ENCODE measurements at regions not wholly inside any gene's neighbourhood (a gene's known extent, or its start where the extent isn't known, plus 50 kb on each side); places are given as distances from the start of the nearest gene placed in this dataset.

- DNase-seq: no peak
- TF ChIP-seq EZH2 (optimal IDR thresholded peaks at IDR 0.05; ENCODE audit: low read depth, low read length) (no peak), CTCF (IDR thresholded peaks at IDR 0.05; ENCODE audit: low read length) (no peak), EZH2phosphoT487 (IDR thresholded peaks at IDR 0.05; ENCODE audit: low read length) (no peak)
These were observed 103.1 kb upstream of the CLINT1 start for GRCh38 chr5:157961896-157962590.

GRCh38 chr5:157961176-157961575 is 102.2 kb upstream of the CLINT1 start:
- Histone ChIP-seq H3K36me3 (replicated peaks; ENCODE audit: insufficient read depth, low read length) (no peaks in the 10 kb centered on the region), H3K4me2 (ENCODE audit: low read depth, low read length) (no peak overlapping the region), H3K27ac (ENCODE audit: low read length) (no peak overlapping the region), H3K79me2 (ENCODE audit: low read length) (no peaks in the 10 kb centered on the region), H3K4me3 (ENCODE audit: low read length) (no peak overlapping the region), H3K9ac (ENCODE audit: low read length) (no peak overlapping the region), H3K9me2 (replicated peaks; ENCODE audit: insufficient read depth, low read length) (no peaks in the 10 kb centered on the region), H4K20me1 (ENCODE audit: insufficient read depth, low read length) (no peaks in the 10 kb centered on the region), H3K27me3 (replicated peaks; ENCODE audit: insufficient read depth, low read length) (no peaks in the 10 kb centered on the region), H2AFZ (ENCODE audit: low read length) (no peak overlapping the region), H3F3A (ENCODE audit: insufficient read depth, low read length) (no peaks in the 10 kb centered on the region), H3K9me3 (replicated peaks; ENCODE audit: insufficient read depth, low read length) (no peaks in the 10 kb centered on the region), H3K4me1 (ENCODE audit: low read length) (no peaks in the 10 kb centered on the region)
- DNase-seq: no peak
- TF ChIP-seq EZH2 (optimal IDR thresholded peaks at IDR 0.05; ENCODE audit: low read depth, low read length): no peak
- TF ChIP-seq CTCF (IDR thresholded peaks at IDR 0.05; ENCODE audit: low read length): no peak
- no peak for TF ChIP-seq EZH2phosphoT487 (IDR thresholded peaks at IDR 0.05; ENCODE audit: low read length)

More at GRCh38 chr5:157961896-157962590, 103.1 kb upstream of the CLINT1 start:
- H3K4me1 ChIP-seq (ENCODE audit: low read length): no peaks in the 10 kb centered on the region
- no peaks in the 10 kb centered on the region for H3K9me3 ChIP-seq (replicated peaks; ENCODE audit: insufficient read depth, low read length)
- no peaks in the 10 kb centered on the region for H3K27me3 ChIP-seq (replicated peaks; ENCODE audit: insufficient read depth, low read length)
- H3F3A ChIP-seq (ENCODE audit: insufficient read depth, low read length): no peaks in the 10 kb centered on the region
- H3K9me2 ChIP-seq (replicated peaks; ENCODE audit: insufficient read depth, low read length): no peaks in the 10 kb centered on the region
- H2AFZ ChIP-seq (ENCODE audit: low read length): no peak overlapping the region
- no peak overlapping the region for H3K4me2 ChIP-seq (ENCODE audit: low read depth, low read length)
- no peaks in the 10 kb centered on the region for H3K36me3 ChIP-seq (replicated peaks; ENCODE audit: insufficient read depth, low read length)
- no peaks in the 10 kb centered on the region for H4K20me1 ChIP-seq (ENCODE audit: insufficient read depth, low read length)
- no peak overlapping the region for H3K27ac ChIP-seq (ENCODE audit: low read length)
- no peak overlapping the region for H3K9ac ChIP-seq (ENCODE audit: low read length)
- no peaks in the 10 kb centered on the region for H3K79me2 ChIP-seq (ENCODE audit: low read length)
- H3K4me3 ChIP-seq (ENCODE audit: low read length): no peak overlapping the region

- Histone ChIP-seq H3K4me2 (ENCODE audit: low read depth, low read length) (no peak overlapping the region), H3K4me3 (ENCODE audit: low read length) (no peak overlapping the region), H4K20me1 (ENCODE audit: insufficient read depth, low read length) (no peaks in the 10 kb centered on the region), H3K9ac (ENCODE audit: low read length) (no peak overlapping the region), H3K79me2 (ENCODE audit: low read length) (no peaks in the 10 kb centered on the region), H3K36me3 (replicated peaks; ENCODE audit: insufficient read depth, low read length) (no peaks in the 10 kb centered on the region), H3K27me3 (replicated peaks; ENCODE audit: insufficient read depth, low read length) (no peaks in the 10 kb centered on the region), H2AFZ (ENCODE audit: low read length) (no peak overlapping the region), H3F3A (ENCODE audit: insufficient read depth, low read length) (no peaks in the 10 kb centered on the region), H3K9me3 (replicated peaks; ENCODE audit: insufficient read depth, low read length) (no peaks in the 10 kb centered on the region), H3K9me2 (replicated peaks; ENCODE audit: insufficient read depth, low read length) (no peaks in the 10 kb centered on the region), H3K4me1 (ENCODE audit: low read length) (no peaks in the 10 kb centered on the region), H3K27ac (ENCODE audit: low read length) (no peak overlapping the region)
- TF ChIP-seq EZH2phosphoT487 (IDR thresholded peaks at IDR 0.05; ENCODE audit: low read length) (no peak), CTCF (IDR thresholded peaks at IDR 0.05; ENCODE audit: low read length) (no peak), EZH2 (optimal IDR thresholded peaks at IDR 0.05; ENCODE audit: low read depth, low read length) (no peak)
- no peak for DNase-seq
These were observed 100.4 kb upstream of the CLINT1 start for GRCh38 chr5:157959370-157959769.

Data from MM.1S (cell line).